HG03196 (cell line): ENCODE measurements at regions not wholly inside any gene's neighbourhood (a gene's known extent, or its start where the extent isn't known, plus 50 kb on each side); places are given as distances from the start of the nearest gene placed in this dataset.

Source experiments
- ATAC-seq: cut with Tn5 transposase; IDR thresholded peaks from one replicate; pipeline ENCODE4 v1.9.1; 2021; ENCODE audit not compliant: unreplicated experiment

DNA sequence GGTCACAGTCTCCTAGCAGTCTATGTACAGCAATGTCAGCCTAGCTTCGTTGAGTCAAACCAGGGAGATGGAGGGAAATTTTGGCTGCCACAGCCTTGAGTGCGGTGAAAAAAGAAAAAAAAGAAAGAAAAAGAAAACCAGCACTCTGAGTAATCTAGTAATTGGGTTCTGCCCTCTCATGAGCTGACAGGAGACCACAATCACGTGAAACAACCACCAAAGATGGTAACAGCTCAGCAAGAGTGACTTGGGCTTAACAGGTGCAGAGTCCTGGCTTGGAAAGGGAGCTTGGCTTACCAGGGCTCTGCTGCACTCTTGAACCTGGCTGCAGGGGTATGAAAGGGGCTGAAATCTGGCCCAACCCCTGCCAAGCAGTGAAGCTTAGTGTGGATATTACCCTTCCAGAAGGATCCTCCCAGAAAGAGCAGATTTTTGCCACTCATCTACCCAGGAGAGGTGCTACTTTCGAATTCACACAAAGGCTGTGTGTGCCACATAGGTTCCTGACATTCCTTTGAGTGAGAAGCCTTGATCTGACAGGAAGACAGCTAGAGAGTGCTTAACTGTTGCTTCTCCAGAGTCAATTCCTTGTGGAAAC, 350.3 kb downstream of the PTTG2 start:
- ATAC-seq = peak; percentile 77

DNA sequence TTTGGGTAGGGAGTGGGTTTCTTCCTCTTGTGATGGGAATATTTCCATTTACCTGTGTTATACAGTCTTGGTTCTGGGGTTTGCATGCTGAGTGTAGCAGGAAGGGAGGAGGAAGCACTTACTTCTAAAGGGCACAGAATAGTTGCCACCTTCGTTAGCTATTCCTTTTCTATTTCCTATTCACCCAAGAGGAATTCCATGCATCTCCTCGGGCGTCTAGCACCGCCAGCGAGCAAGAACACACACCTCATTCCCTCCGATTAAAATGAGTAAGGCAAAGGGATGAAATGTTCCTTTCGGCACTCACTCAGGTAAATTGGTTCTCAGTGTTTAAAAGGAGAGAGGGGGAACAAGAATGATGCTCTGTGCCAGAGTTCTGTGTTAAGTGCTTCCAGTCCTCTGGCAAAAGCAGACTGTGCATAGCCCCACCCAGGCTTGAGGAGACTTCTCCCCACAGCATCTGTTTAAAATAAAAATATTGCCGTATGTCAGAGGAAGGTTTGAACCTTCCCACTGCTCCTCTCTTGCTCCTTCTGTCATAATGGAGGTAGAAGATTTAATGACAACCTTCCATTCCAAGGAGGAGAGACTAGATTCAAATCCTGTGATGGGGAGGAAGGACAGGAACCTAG, 351.4 kb downstream of the PTTG2 start:
- no peak for ATAC-seq

DNA sequence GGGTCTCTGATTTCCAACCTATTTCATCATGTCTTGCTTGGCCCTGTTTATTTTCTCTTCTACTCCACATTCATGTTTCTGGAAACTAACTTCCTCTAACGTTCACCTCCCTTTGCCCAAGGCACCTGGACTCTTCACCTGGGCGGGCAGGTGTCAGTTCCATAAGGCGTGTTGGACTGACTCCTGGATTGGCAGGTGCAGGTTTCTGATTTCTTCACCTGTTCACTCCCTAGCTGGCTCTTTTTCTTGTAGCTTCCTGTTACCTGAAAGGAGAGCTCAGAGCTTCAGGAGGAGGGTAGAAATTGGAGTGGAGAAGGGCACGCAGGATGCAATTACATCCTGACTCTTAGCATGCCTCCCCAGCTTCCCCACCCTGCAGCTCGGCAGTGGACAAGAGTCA, 350.8 kb upstream of the KLF3 start:
- ATAC-seq = no peak

DNA sequence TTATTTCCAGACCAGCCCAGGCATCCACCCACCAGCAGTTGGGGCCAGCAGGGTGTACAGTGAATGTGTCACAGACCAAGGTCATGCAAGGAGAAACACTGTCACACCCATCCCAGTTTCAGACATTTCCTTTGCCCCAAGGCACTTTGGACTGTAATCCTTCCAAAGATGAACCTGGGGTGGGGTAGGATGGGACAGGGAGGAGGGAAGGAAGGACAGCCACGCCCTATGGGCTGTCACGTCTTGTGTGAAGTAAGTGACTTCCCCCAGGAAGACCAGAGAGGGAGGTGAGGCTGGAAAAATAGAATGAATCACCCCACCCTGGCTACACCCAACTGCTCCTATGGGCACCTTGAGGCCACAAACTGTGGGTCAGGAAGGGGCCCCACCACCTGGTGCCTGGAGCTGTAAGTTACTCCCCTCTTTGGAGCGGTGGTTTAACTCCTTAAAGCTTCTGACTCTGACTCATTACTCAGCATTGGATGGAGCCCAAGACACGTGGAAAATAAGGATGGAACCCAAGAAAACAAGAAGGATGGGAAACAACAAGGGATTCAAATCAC, 349.9 kb upstream of the KLF3 start:
- ATAC-seq = no peak

DNA sequence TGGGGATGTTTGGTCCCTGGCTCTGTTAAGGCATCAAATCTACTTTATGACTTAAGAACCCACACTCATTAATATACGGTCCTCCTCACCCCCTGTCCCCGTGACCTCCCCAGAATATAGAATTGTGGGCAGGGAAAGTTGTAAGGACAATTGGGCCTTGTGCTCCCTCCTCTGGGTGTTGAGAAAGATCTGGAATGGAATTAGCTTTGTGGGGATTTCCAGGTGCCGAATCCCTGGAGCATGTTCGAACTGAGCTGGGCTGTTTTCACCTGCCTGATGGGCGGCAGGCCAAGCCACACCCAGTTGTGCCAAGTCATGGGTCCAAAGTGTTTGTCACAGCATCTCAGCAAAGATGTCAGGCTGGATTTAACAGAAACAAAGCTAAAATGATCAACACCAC, 349.3 kb upstream of the KLF3 start:
- no peak for ATAC-seq

DNA sequence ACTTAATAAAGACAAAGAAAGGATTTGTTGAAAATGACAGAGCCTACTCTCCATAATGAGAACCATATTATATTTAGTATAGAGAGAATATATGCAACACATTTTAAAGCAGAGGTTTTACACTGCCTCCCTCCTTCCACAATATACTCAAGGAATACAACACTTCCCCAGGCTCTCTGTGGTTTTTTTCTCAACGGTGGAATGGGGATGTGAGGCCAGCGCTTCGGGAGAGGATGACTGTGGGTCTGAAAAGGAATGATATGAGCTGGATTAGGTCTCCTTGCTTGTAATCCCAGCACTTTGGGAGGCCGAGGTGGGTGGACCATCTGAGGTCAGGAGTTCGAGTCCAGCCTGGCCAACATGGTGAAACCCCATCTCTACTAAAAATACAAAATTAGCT, 348.7 kb upstream of the KLF3 start:
- ATAC-seq = no peak

DNA sequence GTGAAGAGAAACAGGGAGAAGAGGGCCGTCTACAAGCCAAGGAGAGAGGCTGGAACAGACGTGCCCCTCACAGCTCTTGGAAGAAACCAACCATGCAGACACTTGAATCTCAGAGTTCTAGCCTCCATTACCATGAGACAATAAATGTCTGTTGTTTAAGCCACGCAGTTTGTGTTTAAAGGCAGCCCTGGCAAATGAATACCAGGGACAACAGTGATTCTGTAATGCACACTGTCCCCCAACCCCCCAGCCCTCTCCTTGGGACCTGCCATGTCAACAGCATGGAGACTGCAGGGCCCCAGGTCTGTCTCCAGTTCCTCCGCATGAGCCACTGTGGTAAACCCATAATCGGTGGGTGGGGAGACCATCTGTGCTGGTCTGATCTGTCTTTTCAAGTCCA, 348.0 kb upstream of the KLF3 start:
- ATAC-seq = no peak

DNA sequence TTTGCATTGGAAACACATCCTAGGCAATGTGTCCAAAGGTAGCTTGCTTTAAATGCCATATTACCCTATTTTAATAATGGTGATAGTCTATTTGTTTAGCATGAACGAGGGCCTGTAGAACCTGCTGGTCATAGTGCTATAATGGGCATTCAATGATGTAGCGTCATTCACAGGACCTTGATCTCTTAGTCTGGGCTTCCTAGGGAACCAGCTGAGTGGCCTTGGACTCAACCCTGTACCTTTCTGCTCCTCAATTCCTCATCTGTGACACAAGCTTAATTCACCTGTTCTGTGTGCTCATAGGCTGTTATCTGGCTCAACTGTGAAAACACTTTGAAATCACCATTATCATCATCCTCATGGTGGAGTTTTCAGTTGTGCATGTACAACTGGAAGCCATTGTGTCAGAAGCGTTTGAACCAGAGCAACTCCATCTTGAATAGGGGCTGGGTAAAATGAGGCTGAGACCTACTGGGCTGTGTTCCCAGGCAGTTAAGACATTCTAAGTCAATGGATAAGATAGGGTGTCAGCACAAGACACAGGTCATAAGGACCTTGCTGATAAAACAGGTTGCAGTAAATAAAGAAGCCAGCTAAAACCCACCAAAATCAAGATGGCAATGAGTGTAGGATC, 346.8 kb upstream of the KLF3 start:
- no peak for ATAC-seq

DNA sequence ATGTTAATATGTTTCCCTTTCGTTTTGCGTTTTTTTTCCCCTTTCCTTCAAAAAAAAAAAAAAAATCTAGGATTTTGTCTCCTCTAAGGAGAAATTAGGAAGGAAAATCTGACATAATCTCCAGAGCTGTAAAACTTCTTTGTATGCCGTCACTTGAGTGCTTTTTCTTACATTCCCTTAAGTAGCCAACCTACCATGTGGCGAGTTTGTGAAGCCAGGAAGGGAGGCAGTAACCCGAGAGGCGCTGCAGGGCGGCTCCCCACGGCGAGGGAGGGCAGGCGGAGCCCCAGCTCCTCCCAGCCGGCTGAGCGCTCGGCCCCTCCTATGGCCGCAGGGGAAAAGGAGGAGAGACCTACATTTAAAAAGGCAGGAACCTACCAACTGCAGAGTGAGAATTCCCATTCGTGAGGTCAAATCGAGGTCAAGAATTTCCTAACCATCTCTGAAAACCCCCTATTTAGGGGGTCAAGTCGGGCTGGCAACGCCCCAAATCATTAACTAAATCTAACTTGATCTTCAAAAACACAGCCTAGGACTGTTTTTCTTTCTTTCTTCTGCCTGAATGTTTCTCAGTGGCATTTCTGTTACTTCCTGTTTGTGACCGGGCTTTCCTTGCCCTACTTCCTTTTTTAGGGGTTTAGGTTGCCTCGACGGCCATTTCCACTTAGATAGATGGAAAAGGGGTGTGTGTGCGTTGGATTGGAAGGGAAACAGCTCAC, 345.1 kb upstream of the KLF3 start:
- peak; percentile 94 for ATAC-seq

DNA sequence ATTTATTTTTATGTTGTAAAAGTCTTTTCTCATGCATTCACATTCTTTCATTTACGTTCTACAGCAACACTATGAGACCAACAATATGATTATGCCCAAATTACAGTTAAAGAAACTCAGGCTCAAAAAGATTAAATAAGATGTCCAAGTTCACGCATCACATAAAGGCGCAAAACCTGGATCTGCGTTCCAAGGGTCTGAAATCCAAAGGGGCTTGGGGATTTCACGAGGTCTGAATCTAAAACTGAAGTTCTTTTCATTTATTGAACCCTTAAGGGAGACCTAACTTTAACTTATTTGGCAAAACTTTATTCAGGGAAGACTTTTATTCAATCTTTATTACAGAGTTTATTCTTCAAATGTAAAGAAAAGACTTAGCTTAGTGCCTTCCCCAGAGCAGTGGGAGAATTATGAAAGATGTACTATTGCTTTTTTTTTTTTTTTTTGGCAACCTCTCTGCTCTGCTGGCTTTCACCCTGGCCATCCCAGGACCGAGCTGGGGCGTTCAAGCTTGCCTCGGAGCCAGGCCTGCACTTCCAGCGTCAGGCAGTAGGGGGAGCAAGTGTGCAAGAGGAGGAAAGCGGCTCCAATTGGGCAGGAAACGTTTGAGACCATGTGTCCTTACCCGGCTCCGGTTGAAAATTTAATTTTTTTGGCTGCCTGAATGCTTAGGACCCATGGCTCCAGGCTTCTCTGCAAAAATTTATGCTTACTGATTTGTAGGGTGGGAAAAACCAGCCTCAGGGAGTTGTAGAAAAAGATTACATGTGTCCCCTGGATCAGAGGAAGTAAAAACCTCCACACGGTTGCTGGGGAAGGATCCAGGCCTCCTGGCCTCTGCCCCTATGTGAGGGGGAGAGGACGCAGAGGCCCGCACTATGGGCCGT, 344.3 kb upstream of the KLF3 start:
- ATAC-seq = peak; percentile 42

DNA sequence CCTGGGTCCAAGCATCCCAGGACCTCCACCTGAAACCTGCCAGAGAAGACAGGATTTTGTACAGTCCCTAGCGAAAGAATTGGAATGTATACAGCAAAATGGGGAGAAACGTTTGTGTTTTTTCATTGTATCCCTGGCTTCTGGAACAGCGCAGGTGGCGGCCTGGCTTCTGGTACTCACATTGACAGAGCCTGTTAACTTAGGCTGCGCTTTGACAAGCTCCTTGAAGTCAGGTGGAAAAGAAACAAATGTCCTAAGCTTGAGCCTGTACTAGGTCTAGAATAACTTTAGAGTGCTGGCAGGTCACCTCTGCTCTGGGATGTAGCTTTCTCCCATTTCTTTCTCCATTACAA, 343.7 kb upstream of the KLF3 start:
- no peak for ATAC-seq

DNA sequence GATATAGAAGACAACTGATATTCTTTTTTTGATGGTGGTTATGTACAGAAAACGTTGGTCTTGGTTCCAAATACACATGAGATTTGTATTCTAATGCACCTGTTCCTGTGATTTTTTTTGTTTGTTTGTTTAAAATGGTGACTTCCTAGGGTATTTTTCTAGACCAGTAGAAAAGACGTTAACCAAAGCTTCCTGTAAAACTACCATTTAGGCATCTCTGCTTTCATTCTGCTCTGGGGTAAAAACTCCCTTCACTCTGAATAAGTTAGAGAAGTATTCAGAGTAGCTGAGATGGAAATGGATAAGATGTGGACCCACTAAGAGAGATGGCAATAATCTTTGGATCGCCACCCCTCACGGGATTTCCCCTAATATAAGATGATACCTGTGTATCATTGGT, 343.2 kb upstream of the KLF3 start:
- no peak for ATAC-seq

DNA sequence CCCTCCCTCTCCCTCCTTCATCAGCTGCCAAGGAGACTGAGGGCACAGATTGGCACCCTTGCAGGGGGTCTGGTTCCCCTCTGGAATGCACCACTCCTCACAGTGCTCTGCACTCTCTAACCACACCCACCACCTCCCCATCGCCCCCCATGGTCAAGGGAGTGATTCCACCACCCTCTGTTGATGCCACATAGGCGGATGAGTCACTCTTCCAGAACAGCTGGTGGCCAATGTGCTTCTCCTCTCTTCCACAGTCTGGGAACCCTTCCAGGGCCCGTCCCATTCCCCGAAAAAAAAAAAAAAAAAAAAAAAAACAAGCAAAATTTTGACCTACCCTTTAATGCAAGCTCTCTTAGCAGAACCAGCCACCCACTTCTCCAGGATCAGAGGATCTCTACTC, 341.3 kb upstream of the KLF3 start:
- no peak for ATAC-seq

DNA sequence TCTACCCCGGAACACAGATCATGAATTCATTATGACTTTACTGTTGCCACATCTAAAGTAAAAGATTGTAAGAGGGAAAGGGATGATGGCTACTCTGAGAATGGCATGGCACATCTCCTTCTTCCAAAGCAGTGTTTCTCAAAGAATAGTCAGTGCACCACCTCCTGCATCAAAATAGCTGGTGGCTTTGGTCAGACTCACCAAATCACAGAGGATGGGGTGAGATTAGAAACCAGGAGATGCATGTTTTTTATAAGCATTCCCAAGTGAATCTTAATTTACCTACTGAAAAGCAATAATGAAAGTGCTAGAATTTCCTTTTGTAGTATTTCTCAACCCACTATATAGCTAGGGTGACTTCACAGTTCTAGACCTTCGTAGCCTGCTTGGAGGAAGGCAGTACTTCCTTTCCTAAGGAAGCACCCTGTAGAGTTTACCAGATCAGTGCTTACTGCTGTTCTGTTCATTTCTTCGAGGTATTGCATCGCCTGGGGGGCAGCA, 340.8 kb upstream of the KLF3 start:
- ATAC-seq = no peak

DNA sequence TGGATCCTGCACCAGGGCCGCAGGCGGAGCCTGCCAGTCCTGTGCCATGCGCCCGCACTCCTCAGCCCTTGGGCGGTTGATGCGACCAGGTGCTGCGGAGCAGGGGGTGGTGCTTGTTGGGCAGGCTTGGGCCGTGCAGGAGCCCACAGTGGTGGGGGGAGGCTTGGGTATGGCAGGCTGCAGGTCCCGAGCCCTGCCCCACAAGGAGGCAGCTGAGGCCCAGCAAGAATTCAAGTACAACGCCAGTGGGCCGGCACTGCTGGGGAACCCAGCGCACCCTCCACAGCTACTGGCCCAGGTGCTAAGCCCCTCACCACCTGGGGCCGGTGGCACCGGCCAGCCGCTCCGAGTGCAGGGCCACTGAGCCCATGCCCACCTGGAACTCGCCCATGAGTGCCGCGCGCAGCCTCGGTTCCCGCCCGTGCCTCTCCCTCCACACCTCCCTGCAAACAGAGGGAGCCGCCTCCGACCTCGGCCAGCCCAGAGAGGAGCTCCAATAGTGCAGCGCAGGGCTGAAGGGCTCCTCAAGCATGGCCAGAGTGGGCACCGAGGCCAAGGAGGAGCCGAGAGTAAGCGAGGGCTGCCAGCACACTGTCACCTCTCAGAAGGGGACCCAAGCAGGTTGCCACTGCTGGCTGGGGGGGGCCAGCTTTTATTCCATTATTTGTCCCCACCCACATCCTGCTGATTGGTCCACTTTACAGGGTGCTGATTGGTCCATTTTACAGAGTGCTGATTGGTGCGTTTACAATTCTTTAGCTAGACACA, 339.0 kb upstream of the KLF3 start:
- no peak for ATAC-seq

DNA sequence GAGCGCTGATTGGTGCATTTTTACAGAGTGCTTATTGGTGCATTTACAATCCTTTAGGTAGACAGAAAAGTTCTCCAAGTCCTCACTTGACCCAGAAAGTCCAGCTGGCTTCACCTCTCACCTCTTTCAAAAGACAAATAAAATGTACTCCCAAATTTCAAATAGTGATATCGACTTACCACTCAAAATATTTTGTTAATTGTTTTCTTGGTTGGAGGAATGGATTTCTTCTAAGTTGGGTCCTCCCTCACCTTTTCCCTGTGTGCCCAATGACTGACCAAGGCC, 338.4 kb upstream of the KLF3 start:
- ATAC-seq = no peak

DNA sequence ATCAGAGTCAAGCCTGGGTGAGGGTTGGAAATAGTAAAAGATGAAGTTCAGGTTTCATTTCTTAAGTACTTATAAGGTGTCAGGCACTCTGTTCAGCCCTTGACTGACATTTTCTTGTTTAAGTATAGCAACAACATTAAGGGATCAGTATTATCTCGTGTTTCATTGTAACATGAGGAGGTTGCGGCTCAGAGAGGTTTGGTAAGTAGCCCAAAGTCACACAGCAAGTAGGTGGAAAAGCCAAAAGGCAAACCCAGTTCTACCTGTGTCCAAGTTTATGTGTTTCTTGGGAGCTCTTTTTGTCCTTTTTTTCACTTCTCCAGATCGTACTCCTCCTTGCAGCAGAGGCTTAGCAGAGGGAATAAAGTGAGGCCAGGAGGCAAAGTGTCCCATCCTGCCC, 337.5 kb upstream of the KLF3 start:
- ATAC-seq = no peak

DNA sequence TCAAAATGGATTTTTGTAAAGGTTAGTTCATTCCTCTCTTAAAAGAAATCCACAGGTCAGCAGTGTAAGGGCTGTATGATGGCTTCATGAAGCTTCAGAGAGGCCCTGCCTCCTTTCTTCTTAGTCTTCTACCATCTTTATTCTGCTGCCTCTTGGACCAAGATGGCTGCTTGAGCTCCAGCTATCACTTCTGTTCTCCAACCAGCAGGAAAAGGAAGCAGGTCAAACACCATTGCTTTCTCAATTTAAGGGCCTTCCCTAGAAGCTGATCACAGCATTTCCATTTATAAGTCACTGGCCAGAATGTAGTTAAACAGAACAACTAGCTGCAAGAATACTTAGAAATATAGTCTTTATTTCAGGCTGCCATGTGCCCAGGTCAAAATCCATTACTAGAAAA, 336.8 kb upstream of the KLF3 start:
- ATAC-seq = no peak

DNA sequence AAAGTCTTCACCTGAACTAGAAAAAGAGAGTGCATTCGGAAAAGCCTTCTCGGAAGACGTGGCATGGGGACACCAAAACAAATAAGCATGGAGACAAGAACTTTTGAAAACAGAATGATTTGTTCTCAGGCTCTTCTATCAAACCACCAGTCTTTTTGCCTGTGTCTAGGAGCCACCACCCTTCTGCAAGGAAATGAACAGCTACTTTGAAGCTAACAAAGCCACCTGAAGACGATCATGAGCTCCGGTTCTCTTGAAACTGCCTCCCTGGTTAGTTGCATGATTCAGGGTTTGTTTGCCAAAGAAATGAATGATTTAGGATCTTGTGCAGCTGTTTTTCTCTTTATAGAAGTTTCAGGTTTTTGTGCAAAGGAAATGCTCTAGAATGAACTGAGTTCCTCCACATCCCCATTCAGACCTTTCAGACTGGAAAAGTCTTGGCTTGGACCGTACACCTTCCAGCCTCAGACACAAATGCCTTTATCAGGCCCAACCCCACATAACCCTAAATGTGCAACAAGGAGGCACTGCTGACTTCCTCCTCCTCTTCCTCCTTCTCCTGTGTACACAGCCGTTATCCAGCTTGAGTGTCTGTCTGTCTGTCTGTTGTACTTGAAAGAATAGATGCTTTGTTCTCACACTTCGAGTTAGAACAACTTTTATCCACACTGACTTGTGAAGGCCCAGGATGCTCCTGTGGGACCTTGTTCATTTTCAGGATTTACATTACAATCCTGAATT, 334.8 kb upstream of the KLF3 start:
- ATAC-seq = no peak

DNA sequence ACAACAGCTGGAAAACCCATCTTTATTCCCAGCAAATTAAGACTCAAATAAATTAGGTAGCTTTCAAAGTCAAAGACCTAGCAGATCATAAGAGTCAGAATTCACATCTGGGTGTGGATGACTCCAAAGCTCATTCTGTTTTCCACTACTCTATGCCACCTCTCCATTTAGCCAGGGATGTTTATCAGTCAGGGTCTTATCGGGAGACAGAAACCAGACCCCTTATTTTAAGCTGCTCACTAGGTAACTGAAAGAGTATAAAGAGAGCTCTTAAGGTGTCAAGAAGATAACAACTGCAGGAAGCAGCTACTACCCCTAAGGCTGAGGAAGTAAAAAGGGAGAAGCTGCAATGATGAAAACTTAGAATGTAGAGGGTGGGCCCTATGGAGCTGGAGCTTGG, 333.7 kb upstream of the KLF3 start:
- no peak for ATAC-seq
